Right lobe of liver (tissue), 4 donors: ENCODE measurements at regions not wholly inside any gene's neighbourhood (a gene's known extent, or its start where the extent isn't known, plus 50 kb on each side); places are given as distances from the start of the nearest gene placed in this dataset.

ENCODE experiments used
- CTCF ChIP-seq, 4 donors: fragments of 200-600 bp in 3 of 4; fragments of 450-650 bp in 1 of 4; IDR thresholded peaks; one replicate each; pipeline versions ENCODE4 v1.5.1 to v1.8.0; 2016 to 2022; ENCODE audit warnings: antibody characterized with exemption in 4 of 4, mild to moderate bottlenecking in 2 of 4
- POLR2A ChIP-seq: fragments of 450-650 bp; IDR thresholded peaks from one replicate; pipeline ENCODE4 v1.6.1; 2017; ENCODE audit warnings: antibody characterized with exemption, mild to moderate bottlenecking
- donor health status: DM: no; HTN: no; CAD: no.
- donor health status: DM: no; HTN: no; CAD: no.
- donor health status: DM: no; HTN: yes; CAD: no.

DNA sequence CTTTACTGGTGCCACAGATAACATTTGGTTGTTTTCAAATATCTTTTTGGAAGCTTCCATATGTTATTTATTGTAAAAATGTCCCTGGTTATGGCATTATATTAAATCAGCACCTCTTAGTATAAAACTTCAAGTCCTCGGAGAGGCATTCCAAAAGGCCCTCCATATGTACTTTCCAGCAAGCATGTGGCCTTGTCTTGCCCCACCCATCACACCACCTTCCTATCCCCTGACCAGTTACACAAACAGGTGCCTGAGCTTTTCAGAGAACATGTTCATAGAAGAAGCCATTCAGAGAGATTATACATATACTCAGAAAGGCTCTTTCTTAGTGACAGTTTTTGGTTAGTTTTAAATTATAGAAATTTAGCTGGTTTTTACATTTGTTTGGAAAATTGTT is 92.4 kb upstream of the PRKG1 start:
- TF ChIP-seq POLR2A (no peak), CTCF (IDR thresholded peaks at IDR 0.05) (no peak)
